OCI-LY3 (cell line): ENCODE measurements at regions not wholly inside any gene's neighbourhood (a gene's known extent, or its start where the extent isn't known, plus 50 kb on each side); places are given as distances from the start of the nearest gene placed in this dataset.
A peak's percentile ranks its signal among the peaks of the same experiment; 100 is the strongest.

ENCODE experiments used
- H2AFZ ChIP-seq: fragments of 200-600, 300-600 bp; shearing (Covaris generic); 2 replicates; pipeline ENCODE4 v1.6.0; 2014; ENCODE audit warnings: antibody characterized with exemption, low read depth, low read length
- H3K27ac ChIP-seq: fragments of 200-600, 300-600 bp; sonication (generic); 2 replicates; pipeline ENCODE4 v1.5.1; 2014; ENCODE audit warnings: mild to moderate bottlenecking, low read length, moderate library complexity, mixed read lengths
- H3K27me3 ChIP-seq: fragments of 200-600, 300-600 bp; sonication (generic); 2 replicates; pipeline ENCODE4 v1.6.1; 2014; ENCODE audit warnings: low read depth, low read length, mixed read lengths
- H3K36me3 ChIP-seq: fragments of 200-600, 300-600 bp; sonication (generic); replicated peaks from 2 replicates; pipeline ENCODE3; 2014; ENCODE audit warnings: low read depth, low read length, mixed read lengths
- H3K4me1 ChIP-seq: fragments of 300-600, 200-600 bp; sonication (generic); 2 replicates; pipeline ENCODE4 v1.6.1; 2014; ENCODE audit warnings: low read length, mixed read lengths
- H3K4me2 ChIP-seq: fragments of 200-600, 300-600 bp; sonication (generic); 2 replicates; pipeline ENCODE4 v1.6.1; 2014; ENCODE audit warnings: low read length, mixed read lengths
- H3K4me3 ChIP-seq: fragments of 300-600, 200-600 bp; sonication (generic); 2 replicates; pipeline ENCODE4 v1.5.1; 2014; ENCODE audit warnings: antibody characterized with exemption, mild to moderate bottlenecking, low read length, moderate library complexity
- H3K79me2 ChIP-seq: fragments of 300-600, 200-600 bp; shearing (Covaris generic); 2 replicates; pipeline ENCODE4 v1.6.1; 2014; ENCODE audit warnings: mild to moderate bottlenecking, low read length, mixed read lengths
- H3K9ac ChIP-seq: fragments of 300-600, 200-600 bp; shearing (Covaris generic); 2 replicates; pipeline ENCODE4 v1.6.0; 2014; ENCODE audit warnings: mild to moderate bottlenecking, low read length, moderate library complexity
- H3K9me3 ChIP-seq: fragments of 200-600, 300-600 bp; shearing (Covaris generic); 2 replicates; pipeline ENCODE4 v1.6.1; 2014; ENCODE audit warnings: low read length, mixed read lengths; ENCODE audit not compliant: insufficient read depth
- H4K20me1 ChIP-seq: fragments of 200-600, 300-600 bp; sonication (generic); 2 replicates; pipeline ENCODE4 v1.6.1; 2016; ENCODE audit warnings: low read length, mixed read lengths; ENCODE audit not compliant: insufficient read depth
- EZH2phosphoT487 ChIP-seq: fragments of 200-600 bp; shearing (Covaris generic); IDR thresholded peaks from 2 replicates; pipeline ENCODE4 v1.6.1; 2018; ENCODE audit warnings: antibody characterized with exemption, mixed run types, low read depth
- TF ChIP-seq, protein P1 (sequence below): fragments of 200-600, 300-600 bp; sonication (generic); IDR thresholded peaks from 2 replicates; pipeline ENCODE4 v1.5.1; 2014; ENCODE audit warnings: antibody characterized with exemption, low read length, low read depth

GRCh38 chr5:57577432-57578175 is 95.0 kb upstream of the ACTBL2 start:
- Histone ChIP-seq H2AFZ (no peak overlapping the region), H3K4me1 (peaks cover 21% of the 10 kb centered on the region), H3K36me3 (no peaks in the 10 kb centered on the region), H3K4me3 (peak overlapping the region; percentile 24), H3K9ac (no peak overlapping the region), H3K27ac (no peak overlapping the region), H3K79me2 (no peaks in the 10 kb centered on the region), H3K9me3 (no peaks in the 10 kb centered on the region), H4K20me1 (no peaks in the 10 kb centered on the region), H3K27me3 (no peaks in the 10 kb centered on the region), H3K4me2 (peak overlapping the region; percentile 47)
- TF ChIP-seq, protein P1, sequence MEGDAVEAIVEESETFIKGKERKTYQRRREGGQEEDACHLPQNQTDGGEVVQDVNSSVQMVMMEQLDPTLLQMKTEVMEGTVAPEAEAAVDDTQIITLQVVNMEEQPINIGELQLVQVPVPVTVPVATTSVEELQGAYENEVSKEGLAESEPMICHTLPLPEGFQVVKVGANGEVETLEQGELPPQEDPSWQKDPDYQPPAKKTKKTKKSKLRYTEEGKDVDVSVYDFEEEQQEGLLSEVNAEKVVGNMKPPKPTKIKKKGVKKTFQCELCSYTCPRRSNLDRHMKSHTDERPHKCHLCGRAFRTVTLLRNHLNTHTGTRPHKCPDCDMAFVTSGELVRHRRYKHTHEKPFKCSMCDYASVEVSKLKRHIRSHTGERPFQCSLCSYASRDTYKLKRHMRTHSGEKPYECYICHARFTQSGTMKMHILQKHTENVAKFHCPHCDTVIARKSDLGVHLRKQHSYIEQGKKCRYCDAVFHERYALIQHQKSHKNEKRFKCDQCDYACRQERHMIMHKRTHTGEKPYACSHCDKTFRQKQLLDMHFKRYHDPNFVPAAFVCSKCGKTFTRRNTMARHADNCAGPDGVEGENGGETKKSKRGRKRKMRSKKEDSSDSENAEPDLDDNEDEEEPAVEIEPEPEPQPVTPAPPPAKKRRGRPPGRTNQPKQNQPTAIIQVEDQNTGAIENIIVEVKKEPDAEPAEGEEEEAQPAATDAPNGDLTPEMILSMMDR: no peak
- TF ChIP-seq EZH2phosphoT487: no peak

DNA sequence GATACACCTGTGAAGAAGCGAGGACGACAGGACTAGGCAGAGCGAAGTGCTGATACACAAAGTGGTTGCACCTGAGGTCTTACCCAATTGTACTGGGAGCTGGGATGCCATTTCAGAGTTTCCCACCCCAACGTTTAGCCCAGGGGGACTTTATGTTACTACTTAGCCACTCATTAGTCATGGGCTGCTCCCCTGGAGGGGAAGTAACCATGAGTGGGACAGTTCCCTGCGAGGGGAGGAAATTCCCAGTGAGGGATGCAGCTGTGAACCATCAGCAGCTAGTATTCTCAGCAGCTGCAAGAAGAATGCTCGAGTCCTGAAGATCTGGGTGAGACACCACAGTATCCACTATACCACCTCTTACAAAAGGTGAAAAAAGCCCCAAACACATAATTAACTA is 93.7 kb upstream of the ACTBL2 start:
- Histone ChIP-seq H3K4me2 (peak overlapping the region; percentile 20), H3K4me3 (no peak overlapping the region), H3K27me3 (no peaks in the 10 kb centered on the region), H3K4me1 (peaks cover 21% of the 10 kb centered on the region), H2AFZ (no peak overlapping the region), H3K27ac (no peak overlapping the region), H3K79me2 (no peaks in the 10 kb centered on the region), H4K20me1 (no peaks in the 10 kb centered on the region), H3K9me3 (no peaks in the 10 kb centered on the region), H3K9ac (no peak overlapping the region), H3K36me3 (no peaks in the 10 kb centered on the region)
- TF ChIP-seq EZH2phosphoT487: no peak
- TF ChIP-seq, protein P1: no peak

- no peaks in the 10 kb centered on the region for H3K79me2 ChIP-seq
- H3K27me3 ChIP-seq: no peaks in the 10 kb centered on the region
- H3K36me3 ChIP-seq: no peaks in the 10 kb centered on the region
- H2AFZ ChIP-seq: no peak overlapping the region
- H3K9ac ChIP-seq: no peak overlapping the region
- no peak overlapping the region for H3K27ac ChIP-seq
- no peaks in the 10 kb centered on the region for H4K20me1 ChIP-seq
- H3K4me1 ChIP-seq: peaks cover 21% of the 10 kb centered on the region
- peak overlapping the region; percentile 20 for H3K4me2 ChIP-seq
- TF ChIP-seq EZH2phosphoT487: no peak
- TF ChIP-seq, protein P1: no peak
- no peaks in the 10 kb centered on the region for H3K9me3 ChIP-seq
- H3K4me3 ChIP-seq: no peak overlapping the region
Observed at GRCh38 chr5:57575839-57576238, 93.2 kb upstream of the ACTBL2 start.

GRCh38 chr5:57572461-57572860 is 89.8 kb upstream of the ACTBL2 start:
- Histone ChIP-seq H3K9ac (no peak overlapping the region), H3K27me3 (no peaks in the 10 kb centered on the region), H3K4me1 (peaks cover 14% of the 10 kb centered on the region)

More at GRCh38 chr5:57572461-57572860, 89.8 kb upstream of the ACTBL2 start:
- no peak for TF ChIP-seq EZH2phosphoT487
- TF ChIP-seq, protein P1: no peak
- Histone ChIP-seq H4K20me1 (no peaks in the 10 kb centered on the region), H3K9me3 (no peaks in the 10 kb centered on the region), H3K79me2 (no peaks in the 10 kb centered on the region), H3K36me3 (no peaks in the 10 kb centered on the region), H2AFZ (no peak overlapping the region), H3K4me3 (no peak overlapping the region), H3K27ac (no peak overlapping the region), H3K4me2 (no peak overlapping the region)
